ENCODE measurements at regions not wholly inside any gene's neighbourhood (a gene's known extent, or its start where the extent isn't known, plus 50 kb on each side); places are given as distances from the start of the nearest gene placed in this dataset.
A peak's percentile ranks its signal among the peaks of the same experiment; 100 is the strongest.

GRCh38 chr12:75728826-75729225, 217.4 kb upstream of the KRR1 start:
- DNase-seq (ENCODE audit: low read depth in 2 of 2) = no peak

GRCh38 chr12:75727577-75727976, 216.2 kb upstream of the KRR1 start:
- DNase-seq (ENCODE audit: low read depth in 2 of 2) = no peak

GRCh38 chr12:75725521-75726111, 214.2 kb upstream of the KRR1 start:
- DNase-seq (ENCODE audit: low read depth in 2 of 2) = no peak

- no peak for DNase-seq (ENCODE audit: low read depth in 2 of 2)
Observed at GRCh38 chr12:75724928-75725312, 213.5 kb upstream of the KRR1 start.

GRCh38 chr12:75724307-75724927, 213.0 kb upstream of the KRR1 start:
- DNase-seq (ENCODE audit: low read depth in 2 of 2) = no peak

GRCh38 chr12:75722714-75723200, 211.3 kb upstream of the KRR1 start:
- DNase-seq (ENCODE audit: low read depth in 2 of 2) = peak; percentile 32 to 45

GRCh38 chr12:75721796-75722195, 210.4 kb upstream of the KRR1 start:
- no peak for DNase-seq (ENCODE audit: low read depth in 2 of 2)

GRCh38 chr12:75720812-75721641, 209.6 kb upstream of the KRR1 start:
- no peak for DNase-seq (ENCODE audit: low read depth in 2 of 2)

- no peak for DNase-seq (ENCODE audit: low read depth in 2 of 2)
Observed at GRCh38 chr12:75717902-75718301, 206.5 kb upstream of the KRR1 start.

GRCh38 chr12:75716291-75717025, 205.0 kb upstream of the KRR1 start:
- DNase-seq (ENCODE audit: low read depth in 2 of 2) = no peak

- DNase-seq (ENCODE audit: low read depth in 2 of 2) = no peak
Observed at GRCh38 chr12:75715682-75716081, 204.3 kb upstream of the KRR1 start.

- DNase-seq (ENCODE audit: low read depth in 2 of 2) = no peak
Observed at GRCh38 chr12:75715323-75715644, 203.9 kb upstream of the KRR1 start.

GRCh38 chr12:75714462-75715322, 203.3 kb upstream of the KRR1 start:
- no peak for DNase-seq (ENCODE audit: low read depth in 2 of 2)

GRCh38 chr12:75713434-75713833, 202.0 kb upstream of the KRR1 start:
- DNase-seq (ENCODE audit: low read depth in 2 of 2) = no peak

- no peak for DNase-seq (ENCODE audit: low read depth in 2 of 2)
Observed at GRCh38 chr12:75712223-75712622, 200.8 kb upstream of the KRR1 start.

GRCh38 chr12:75711271-75711670, 199.9 kb upstream of the KRR1 start:
- no peak for DNase-seq (ENCODE audit: low read depth in 2 of 2)

- DNase-seq (ENCODE audit: low read depth in 2 of 2) = no peak
Observed at GRCh38 chr12:75710361-75711069, 199.1 kb upstream of the KRR1 start.

GRCh38 chr12:75709503-75709902, 198.1 kb upstream of the KRR1 start:
- no peak for DNase-seq (ENCODE audit: low read depth in 2 of 2)

GRCh38 chr12:75708802-75709201, 197.4 kb upstream of the KRR1 start:
- DNase-seq (ENCODE audit: low read depth in 2 of 2) = no peak

- DNase-seq (ENCODE audit: low read depth in 2 of 2) = no peak
Observed at GRCh38 chr12:75707983-75708382, 196.6 kb upstream of the KRR1 start.

Data from stimulated activated CD8-positive, alpha-beta memory T cell treated with anti-CD3 and anti-CD28 coated beads, Interleukin-7, amount 100 ng/mL, for 4 hours (primary cell).